ENCODE measurements at regions not wholly inside any gene's neighbourhood (a gene's known extent, or its start where the extent isn't known, plus 50 kb on each side); places are given as distances from the start of the nearest gene placed in this dataset.

GRCh38 chr7:142353147-142354060 is 95.5 kb upstream of the PRSS58 start:
- no peak for DNase-seq

GRCh38 chr7:142352543-142352942 is 94.7 kb upstream of the PRSS58 start:
- no peak for DNase-seq

- no peak for DNase-seq
These were observed 93.3 kb upstream of the PRSS58 start for GRCh38 chr7:142351145-142351544.

- DNase-seq: no peak
These were observed 92.0 kb upstream of the PRSS58 start for GRCh38 chr7:142349670-142350405.

- peak; percentile 66 for DNase-seq
These were observed 91.1 kb upstream of the PRSS58 start for GRCh38 chr7:142348921-142349405.

- peak; percentile 93 for DNase-seq
These were observed 90.2 kb upstream of the PRSS58 start for GRCh38 chr7:142348100-142348499.

- DNase-seq: no peak
These were observed 89.2 kb upstream of the PRSS58 start for GRCh38 chr7:142347091-142347490.

- no peak for DNase-seq
These were observed 88.0 kb upstream of the PRSS58 start for GRCh38 chr7:142345811-142346210.

- DNase-seq: peak; percentile 89
These were observed 81.0 kb upstream of the PRSS58 start for GRCh38 chr7:142338633-142339501.

GRCh38 chr7:142337054-142338001 is 79.5 kb upstream of the PRSS58 start:
- DNase-seq: no peak

GRCh38 chr7:142334806-142335205 is 76.9 kb upstream of the PRSS58 start:
- DNase-seq: no peak

GRCh38 chr7:142334236-142334635 is 76.4 kb upstream of the PRSS58 start:
- no peak for DNase-seq

GRCh38 chr7:142332421-142332820 is 74.6 kb upstream of the PRSS58 start:
- DNase-seq: peak; percentile 30

GRCh38 chr7:142331941-142332340 is 74.1 kb upstream of the PRSS58 start:
- DNase-seq: no peak

- peak; percentile 45 for DNase-seq
These were observed 71.4 kb upstream of the PRSS58 start for GRCh38 chr7:142329062-142329790.

- peak; percentile 66 for DNase-seq
These were observed 70.7 kb upstream of the PRSS58 start for GRCh38 chr7:142328551-142328950.

- DNase-seq: peak; percentile 98
These were observed 70.0 kb upstream of the PRSS58 start for GRCh38 chr7:142327628-142328405.

GRCh38 chr7:142323706-142324105 is 65.8 kb upstream of the PRSS58 start:
- DNase-seq: peak; percentile 95

- DNase-seq: no peak
These were observed 63.5 kb upstream of the PRSS58 start for GRCh38 chr7:142321391-142321790.

- no peak for DNase-seq
These were observed 63.0 kb upstream of the PRSS58 start for GRCh38 chr7:142320883-142321282.
